Hepatocyte (in vitro differentiated cells): ENCODE measurements at regions not wholly inside any gene's neighbourhood (a gene's known extent, or its start where the extent isn't known, plus 50 kb on each side); places are given as distances from the start of the nearest gene placed in this dataset.
"Not testable (repeated sequence)": the region's sequence is repeated elsewhere in the genome, so short reads cannot be mapped to it uniquely, and the experiment has no call there.

Experiments used
- DNase-seq: peaks from one replicate; pipeline ENCODE4 v3.0.0-alpha.2; 2016; ENCODE audit warnings: low spot score
- H2AFZ ChIP-seq: fragments of 200-600 bp; sonication (generic); 2 replicates; pipeline ENCODE4 v1.6.0; 2016; ENCODE audit warnings: antibody characterized with exemption, mild to moderate bottlenecking
- H3K27ac ChIP-seq: fragments of 200-600 bp; sonication (generic); 2 replicates; pipeline ENCODE4 v1.5.1; 2016; ENCODE audit warnings: mild to moderate bottlenecking
- H3K27me3 ChIP-seq: fragments of 200-600 bp; sonication (generic); 2 replicates; pipeline ENCODE4 v1.6.1; 2016
- H3K36me3 ChIP-seq: fragments of 200-600 bp; sonication (generic); replicated peaks from 2 replicates; pipeline ENCODE4 v1.5.1; 2016; ENCODE audit warnings: low read depth; ENCODE audit not compliant: insufficient read depth
- H3K4me1 ChIP-seq: fragments of 200-600 bp; sonication (generic); 2 replicates; pipeline ENCODE4 v1.5.1; 2016; ENCODE audit warnings: mild to moderate bottlenecking, moderate library complexity; ENCODE audit not compliant: insufficient read depth
- H3K4me2 ChIP-seq: fragments of 200-600 bp; sonication (generic); 2 replicates; pipeline ENCODE4 v1.6.0; 2016
- H3K4me3 ChIP-seq: fragments of 200-600 bp; sonication (generic); 2 replicates; pipeline ENCODE4 v1.5.1; 2016; ENCODE audit warnings: mild to moderate bottlenecking
- H3K79me2 ChIP-seq: fragments of 200-600 bp; sonication (generic); 2 replicates; pipeline ENCODE4 v1.6.0; 2017; ENCODE audit warnings: mild to moderate bottlenecking
- H3K9me2 ChIP-seq: fragments of 200-600 bp; sonication (generic); replicated peaks from 2 replicates; pipeline ENCODE4 v1.6.0; 2017; ENCODE audit warnings: mild to moderate bottlenecking; ENCODE audit not compliant: insufficient read depth
- H3K9me3 ChIP-seq: fragments of 200-600 bp; sonication (generic); 2 replicates; pipeline ENCODE4 v1.5.1; 2016; ENCODE audit warnings: low read depth, mild to moderate bottlenecking
- H4K20me1 ChIP-seq: fragments of 200-600 bp; sonication (generic); 2 replicates; pipeline ENCODE4 v1.6.0; 2016; ENCODE audit warnings: mild to moderate bottlenecking; ENCODE audit not compliant: insufficient read depth, poor library complexity, severe bottlenecking
- EZH2 ChIP-seq: fragments of 200-600 bp; sonication (generic); IDR thresholded peaks from 2 replicates; pipeline ENCODE4 v1.6.1; 2016; ENCODE audit warnings: antibody characterized with exemption, mild to moderate bottlenecking, borderline replicate concordance
- EZH2phosphoT487 ChIP-seq: fragments of 200-600 bp; sonication (generic); IDR thresholded peaks from one replicate; pipeline ENCODE4 v1.6.1; 2018; ENCODE audit warnings: antibody characterized with exemption, mild to moderate bottlenecking, low read depth, moderate library complexity; ENCODE audit not compliant: unreplicated experiment, severe bottlenecking
- WGBS: methylation state at CpG from one replicate; pipeline ENCODE4 v1.1.6; 2016; ENCODE audit warnings: low lambda C conversion rate; ENCODE audit errors: missing lambda C conversion rate; 5-methylcytosine and 5-hydroxymethylcytosine counted together
- TF ChIP-seq, protein P1 (sequence below): fragments of 200-600 bp; sonication (generic); IDR thresholded peaks from 2 replicates; pipeline ENCODE4 v1.5.1; 2016; ENCODE audit warnings: antibody characterized with exemption, mild to moderate bottlenecking; ENCODE audit not compliant: poor library complexity

DNA sequence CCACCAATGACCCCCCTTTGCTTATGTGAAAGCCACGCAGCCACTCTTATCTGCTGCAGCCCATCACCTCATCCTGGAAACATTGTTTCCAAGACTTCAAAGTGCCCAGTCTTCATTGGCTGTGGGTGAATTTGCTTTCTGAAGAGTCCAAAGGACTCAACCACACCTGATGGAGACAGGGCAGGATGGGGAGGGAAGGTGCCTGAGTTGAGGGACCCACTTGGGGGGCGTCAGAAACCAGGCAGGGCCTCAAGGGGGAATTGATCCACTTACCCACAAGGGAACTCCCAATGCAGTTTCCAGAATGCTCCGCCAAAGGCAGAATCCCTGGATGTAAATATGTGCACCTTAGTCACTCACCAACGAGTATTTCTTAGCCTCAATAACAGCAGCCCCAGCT, 147.9 kb upstream of the ATP2B2 start:
- TF ChIP-seq EZH2phosphoT487 (no peak), EZH2 (no peak)
- TF ChIP-seq, protein P1, sequence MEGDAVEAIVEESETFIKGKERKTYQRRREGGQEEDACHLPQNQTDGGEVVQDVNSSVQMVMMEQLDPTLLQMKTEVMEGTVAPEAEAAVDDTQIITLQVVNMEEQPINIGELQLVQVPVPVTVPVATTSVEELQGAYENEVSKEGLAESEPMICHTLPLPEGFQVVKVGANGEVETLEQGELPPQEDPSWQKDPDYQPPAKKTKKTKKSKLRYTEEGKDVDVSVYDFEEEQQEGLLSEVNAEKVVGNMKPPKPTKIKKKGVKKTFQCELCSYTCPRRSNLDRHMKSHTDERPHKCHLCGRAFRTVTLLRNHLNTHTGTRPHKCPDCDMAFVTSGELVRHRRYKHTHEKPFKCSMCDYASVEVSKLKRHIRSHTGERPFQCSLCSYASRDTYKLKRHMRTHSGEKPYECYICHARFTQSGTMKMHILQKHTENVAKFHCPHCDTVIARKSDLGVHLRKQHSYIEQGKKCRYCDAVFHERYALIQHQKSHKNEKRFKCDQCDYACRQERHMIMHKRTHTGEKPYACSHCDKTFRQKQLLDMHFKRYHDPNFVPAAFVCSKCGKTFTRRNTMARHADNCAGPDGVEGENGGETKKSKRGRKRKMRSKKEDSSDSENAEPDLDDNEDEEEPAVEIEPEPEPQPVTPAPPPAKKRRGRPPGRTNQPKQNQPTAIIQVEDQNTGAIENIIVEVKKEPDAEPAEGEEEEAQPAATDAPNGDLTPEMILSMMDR: no peak
- H3K27ac ChIP-seq: no peak overlapping the region
- 69% methylated on average over 4 of the region's 4 CpGs for WGBS
- no peaks in the 10 kb centered on the region for H3K79me2 ChIP-seq
- DNase-seq: no peak
- H3K27me3 ChIP-seq: peaks cover 7% of the 10 kb centered on the region
- H3K4me3 ChIP-seq: no peak overlapping the region
- H4K20me1 ChIP-seq: no peaks in the 10 kb centered on the region
- H3K9me2 ChIP-seq: no peaks in the 10 kb centered on the region
- no peak overlapping the region for H2AFZ ChIP-seq
- H3K4me2 ChIP-seq: no peak overlapping the region
- no peaks in the 10 kb centered on the region for H3K36me3 ChIP-seq
- H3K4me1 ChIP-seq: no peaks in the 10 kb centered on the region
- no peaks in the 10 kb centered on the region for H3K9me3 ChIP-seq

DNA sequence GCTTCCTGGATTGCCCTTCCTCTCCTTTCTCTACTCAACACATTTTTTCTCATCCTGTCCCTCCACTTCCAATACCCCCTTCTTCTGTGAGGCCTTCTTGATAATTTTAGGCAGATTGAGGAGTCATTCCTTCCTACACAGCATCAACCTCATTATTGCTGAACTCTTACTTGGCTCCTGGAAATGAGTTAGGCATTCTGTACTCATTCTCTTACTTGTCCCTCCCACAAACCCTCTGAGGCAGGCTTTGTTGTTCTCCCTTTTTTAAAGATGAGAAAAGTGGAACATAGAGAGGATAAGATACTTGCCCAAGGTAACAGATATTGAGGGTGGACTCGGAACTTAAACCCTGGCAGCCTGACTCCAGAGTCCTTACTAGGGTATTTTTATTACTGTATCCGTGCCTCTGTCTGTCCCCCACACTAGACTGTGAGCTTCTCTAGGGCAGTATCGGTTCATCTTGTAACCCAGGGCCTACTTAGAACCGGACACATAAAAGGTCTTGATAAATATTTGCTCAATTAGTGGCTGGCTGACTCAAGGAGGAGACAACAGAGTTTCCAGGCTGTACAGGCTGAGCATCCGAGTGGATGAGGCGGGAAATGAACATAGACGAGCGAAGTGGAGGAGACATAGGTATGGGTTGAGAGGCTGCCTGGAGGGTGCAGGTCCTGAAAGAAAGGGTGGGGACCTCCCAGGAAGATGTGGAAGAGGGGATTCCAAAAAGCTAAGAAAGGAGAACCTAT, 148.7 kb upstream of the ATP2B2 start:
- WGBS: 76% methylated on average over 8 of the region's 8 CpGs
- H3K27ac ChIP-seq: no peak overlapping the region
- no peak overlapping the region for H2AFZ ChIP-seq
- DNase-seq: no peak
- no peaks in the 10 kb centered on the region for H3K9me3 ChIP-seq
- H3K27me3 ChIP-seq: peaks cover 7% of the 10 kb centered on the region
- no peaks in the 10 kb centered on the region for H3K4me1 ChIP-seq
- H3K9me2 ChIP-seq: no peaks in the 10 kb centered on the region
- H4K20me1 ChIP-seq: no peaks in the 10 kb centered on the region
- TF ChIP-seq EZH2 (no peak), EZH2phosphoT487 (no peak)
- TF ChIP-seq, protein P1: no peak
- H3K79me2 ChIP-seq: no peaks in the 10 kb centered on the region
- H3K4me2 ChIP-seq: no peak overlapping the region
- no peak overlapping the region for H3K4me3 ChIP-seq
- no peaks in the 10 kb centered on the region for H3K36me3 ChIP-seq

GRCh38 chr3:10655105-10655504, 149.7 kb upstream of the ATP2B2 start:
- Histone ChIP-seq H3K4me1 (no peaks in the 10 kb centered on the region), H3K4me2 (no peak overlapping the region), H3K27me3 (peaks cover 7% of the 10 kb centered on the region), H3K79me2 (no peaks in the 10 kb centered on the region), H3K9me3 (no peaks in the 10 kb centered on the region), H4K20me1 (no peaks in the 10 kb centered on the region), H3K36me3 (no peaks in the 10 kb centered on the region), H2AFZ (no peak overlapping the region), H3K9me2 (no peaks in the 10 kb centered on the region), H3K4me3 (no peak overlapping the region), H3K27ac (no peak overlapping the region)
- DNase-seq: no peak
- WGBS: 60% methylated on average over 3 of the region's 3 CpGs
- no peak for TF ChIP-seq EZH2
- TF ChIP-seq, protein P1: no peak
- TF ChIP-seq EZH2phosphoT487: no peak

DNA sequence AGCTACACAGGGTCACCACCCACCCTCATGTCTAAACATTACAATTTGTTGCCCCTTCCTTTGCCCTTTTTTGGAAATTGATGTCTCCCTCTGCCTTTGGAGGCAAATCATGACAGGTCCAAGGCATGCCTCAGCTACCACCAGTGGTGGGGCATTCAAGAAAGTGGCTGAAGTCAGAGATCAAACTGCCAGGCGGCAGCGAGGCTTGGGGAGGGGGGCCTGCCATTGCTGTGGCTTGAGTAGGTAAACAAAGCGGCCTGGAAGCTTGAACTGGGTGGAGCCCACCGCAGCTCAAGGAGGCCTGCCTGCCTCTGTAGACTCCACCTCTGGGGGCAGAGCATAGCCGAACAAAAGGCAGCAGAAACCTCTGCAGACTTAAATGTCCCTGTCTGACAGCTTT, 152.0 kb upstream of the ATP2B2 start:
- not testable (repeated sequence) for H4K20me1 ChIP-seq, DNase-seq, H3K27me3 ChIP-seq, H3K4me1 ChIP-seq, H3K4me2 ChIP-seq, H3K9me2 ChIP-seq, H3K79me2 ChIP-seq, H3K27ac ChIP-seq, H3K4me3 ChIP-seq, H3K9me3 ChIP-seq, H2AFZ ChIP-seq, H3K36me3 ChIP-seq
- WGBS: 79% methylated on average over 4 of the region's 5 CpGs
